ENCODE measurements at regions not wholly inside any gene's neighbourhood (a gene's known extent, or its start where the extent isn't known, plus 50 kb on each side); places are given as distances from the start of the nearest gene placed in this dataset.

- no peak for DNase-seq (ENCODE audit: low spot score)
These were observed 69.6 kb upstream of the ARMC2 start for GRCh38 chr6:108778421-108779186.

GRCh38 chr6:108779536-108780275 lies 68.5 kb upstream of the ARMC2 start:
- DNase-seq (ENCODE audit: low spot score): no peak

- no peak for DNase-seq (ENCODE audit: low spot score)
These were observed 67.4 kb upstream of the ARMC2 start for GRCh38 chr6:108780784-108781183.

GRCh38 chr6:108781419-108782100 lies 66.7 kb upstream of the ARMC2 start:
- no peak for DNase-seq (ENCODE audit: low spot score)

DNA sequence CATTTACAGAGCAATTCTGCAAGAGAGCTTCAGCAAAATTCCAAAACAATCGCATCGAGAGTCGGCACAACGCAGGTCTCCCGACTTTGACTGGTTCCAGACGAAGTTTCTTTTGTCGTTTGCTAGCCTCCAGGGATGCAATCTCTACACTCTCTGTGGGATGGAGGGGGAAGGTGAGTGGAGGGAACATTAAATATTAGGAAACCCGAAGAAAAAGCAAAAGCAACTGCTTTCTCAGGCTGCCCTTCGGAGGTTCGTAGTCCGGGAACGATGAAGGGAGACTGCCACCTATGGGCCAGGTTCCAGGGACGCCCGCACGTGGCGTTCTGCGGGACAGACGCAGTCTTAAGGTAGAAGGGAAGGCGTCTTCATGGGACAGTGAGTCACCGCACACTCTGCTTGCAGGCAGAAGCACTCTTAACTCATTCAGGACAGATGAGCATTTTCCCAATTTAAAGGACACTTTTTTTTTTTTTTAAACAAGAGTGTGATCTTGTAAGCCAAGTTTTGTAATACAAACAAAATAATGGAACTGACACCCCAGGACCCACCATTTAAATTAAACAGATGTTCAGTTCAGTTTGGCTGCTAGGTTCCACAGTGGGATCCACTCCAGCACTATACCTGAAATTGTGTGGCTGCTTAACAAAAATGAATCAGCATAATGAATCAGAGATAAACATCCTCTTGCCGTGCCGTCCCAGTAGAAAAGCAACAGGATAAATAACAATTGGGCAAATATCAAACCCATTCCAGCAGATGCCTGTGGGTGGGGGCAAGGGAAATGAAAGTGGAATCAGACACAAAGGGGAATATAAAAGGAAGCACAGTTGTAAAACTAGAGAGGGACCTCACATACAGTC lies 65.8 kb upstream of the ARMC2 start:
- peak; percentile 88 for DNase-seq (ENCODE audit: low spot score)

- DNase-seq (ENCODE audit: low spot score): no peak
These were observed 62.6 kb upstream of the ARMC2 start for GRCh38 chr6:108785653-108786052.

DNA sequence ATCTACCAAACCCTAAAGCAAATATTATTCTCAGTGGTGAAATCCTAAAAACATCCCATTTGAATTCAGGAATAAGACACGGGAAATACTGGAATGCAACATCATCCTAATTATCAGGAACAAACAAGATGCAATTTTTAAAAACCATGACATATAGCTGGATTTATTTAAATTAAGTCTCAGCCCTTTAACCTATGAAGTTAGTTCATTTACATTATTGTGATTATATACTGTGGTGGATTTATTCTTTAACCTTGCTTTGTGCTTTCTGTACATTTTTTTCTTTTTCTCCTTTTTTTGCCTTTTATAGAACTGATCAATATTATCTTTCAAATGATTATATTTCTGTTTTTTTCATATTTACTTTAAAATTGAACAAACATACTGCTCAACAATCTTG lies 59.8 kb upstream of the ARMC2 start:
- DNase-seq (ENCODE audit: low spot score): no peak

DNA sequence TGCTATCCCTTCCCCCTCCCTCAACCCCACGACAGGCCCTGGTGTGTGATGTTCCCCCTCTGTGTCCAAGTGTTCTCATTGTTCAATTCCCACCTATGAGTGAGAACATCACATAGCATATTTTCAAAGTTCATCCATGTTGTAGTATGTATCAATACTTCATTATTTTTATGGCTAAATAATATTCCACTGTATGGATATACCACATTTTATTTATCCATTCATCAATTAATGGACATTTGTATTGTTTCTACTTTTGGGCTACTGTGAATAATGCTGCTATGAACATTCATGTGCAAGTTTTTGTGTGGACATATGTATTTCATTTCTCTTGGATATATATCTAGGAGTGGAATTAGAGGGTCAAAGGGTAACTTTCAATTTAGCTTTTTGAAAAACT lies 58.7 kb upstream of the ARMC2 start:
- no peak for DNase-seq (ENCODE audit: low spot score)

DNA sequence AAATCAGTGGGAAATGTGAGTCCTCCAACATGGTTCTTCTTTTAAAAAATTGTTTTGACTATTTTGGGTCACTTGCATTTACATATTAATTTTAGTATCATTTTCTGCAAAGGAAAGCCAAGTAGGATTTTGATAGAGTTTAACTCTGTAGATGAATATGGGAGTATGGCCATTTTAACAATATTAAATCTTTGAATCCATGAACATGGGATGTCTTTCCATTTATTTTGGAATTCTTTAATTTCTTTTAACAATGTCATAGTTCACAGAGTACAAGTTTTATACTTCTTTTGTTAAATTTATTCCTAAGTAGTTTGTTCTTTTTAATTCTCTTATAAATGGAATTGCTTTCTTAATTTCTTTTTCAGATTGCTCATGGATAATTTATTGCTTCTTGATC lies 56.5 kb upstream of the ARMC2 start:
- no peak for DNase-seq (ENCODE audit: low spot score)

DNA sequence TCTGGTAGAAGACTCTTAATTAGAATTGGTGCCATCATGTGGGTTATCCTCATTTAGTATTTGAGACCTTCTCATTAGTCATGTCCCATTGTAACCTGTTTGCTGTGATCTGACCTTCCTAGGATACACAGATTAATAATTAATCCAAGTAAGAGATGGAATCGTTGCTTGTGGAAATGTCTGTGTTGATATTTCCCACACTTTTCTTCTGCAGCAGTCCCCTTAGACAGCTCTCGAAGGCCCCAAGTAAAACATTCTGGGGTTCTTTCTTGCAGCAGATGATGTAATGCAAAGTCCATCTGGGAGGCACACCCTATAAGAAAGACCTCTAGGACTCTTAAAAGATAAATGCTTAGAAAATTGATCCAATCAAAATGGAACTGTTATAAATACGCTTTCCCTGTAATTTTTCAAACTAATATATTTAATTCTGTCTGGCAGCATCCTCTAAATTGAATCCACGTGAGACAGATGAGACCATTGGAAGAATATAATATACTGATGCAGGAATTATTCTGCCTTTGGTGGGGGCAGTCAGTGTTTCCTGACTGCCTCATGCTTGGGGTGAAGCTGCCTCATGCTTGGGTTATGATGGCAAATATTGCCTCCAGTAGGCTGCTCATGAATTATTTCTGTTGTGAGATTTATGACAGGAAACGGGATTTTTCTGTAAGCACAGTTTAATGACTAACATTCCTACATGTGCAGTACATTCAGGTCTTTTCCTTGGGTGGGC lies 54.5 kb upstream of the ARMC2 start:
- no peak for DNase-seq (ENCODE audit: low spot score)

DNA sequence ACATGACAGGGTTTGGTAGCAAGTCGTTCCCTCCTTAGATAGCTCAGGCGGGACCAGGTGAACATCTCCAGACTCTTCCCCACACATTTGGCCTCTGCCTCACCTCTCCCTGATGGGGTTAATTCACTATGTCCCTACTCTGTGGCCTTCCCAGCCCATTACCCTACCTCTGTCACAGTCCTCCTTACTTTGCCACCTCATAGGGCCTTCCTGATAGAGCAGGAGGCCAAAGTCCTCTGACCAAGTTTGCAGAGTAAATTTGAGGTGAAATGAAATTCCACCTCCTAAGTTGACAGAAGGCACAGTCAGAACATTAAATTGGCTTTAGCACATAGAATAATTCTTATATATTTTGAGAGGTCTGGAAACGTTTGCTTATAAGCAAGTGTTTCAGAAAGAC lies 53.1 kb upstream of the ARMC2 start:
- DNase-seq (ENCODE audit: low spot score): no peak

DNA sequence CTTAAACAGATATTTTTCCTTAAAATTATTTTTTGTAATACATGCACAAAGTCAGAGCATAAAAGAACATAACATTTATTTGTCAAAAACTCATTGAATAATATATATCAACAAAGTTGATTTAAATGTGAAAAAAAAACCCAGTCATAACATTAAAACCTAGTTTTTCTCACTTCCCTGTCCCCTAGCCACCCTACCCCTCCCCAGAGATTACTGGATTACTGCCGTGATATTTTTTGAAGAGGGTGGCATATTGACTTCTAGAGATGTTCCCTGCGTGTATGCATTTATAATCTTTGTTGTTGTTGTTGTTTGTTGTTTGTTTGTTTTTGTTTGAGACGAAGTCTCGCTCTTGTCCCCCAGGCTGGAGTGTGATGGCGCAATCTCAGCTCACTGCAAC lies 52.4 kb upstream of the ARMC2 start:
- DNase-seq (ENCODE audit: low spot score): no peak

DNA sequence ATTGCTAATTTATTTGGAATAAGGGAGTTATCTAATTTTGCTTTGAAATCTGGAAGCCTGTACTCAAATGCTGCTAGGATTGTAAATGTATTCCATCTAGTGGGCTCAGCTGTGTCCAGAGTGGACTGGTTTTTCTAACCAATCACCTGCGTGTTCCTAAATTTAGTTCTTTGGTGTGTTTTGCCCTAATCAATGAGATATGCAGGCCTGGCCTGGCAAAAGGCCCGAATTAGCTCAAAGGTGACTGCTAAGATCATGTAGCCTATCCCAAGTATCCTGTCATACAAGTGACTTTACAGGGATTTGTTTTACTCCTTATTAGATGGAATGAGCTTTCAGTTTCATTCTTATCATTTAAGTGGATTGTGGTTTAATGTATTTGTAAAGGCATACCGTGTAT lies 51.3 kb upstream of the ARMC2 start:
- DNase-seq (ENCODE audit: low spot score): no peak

- no peak for DNase-seq (ENCODE audit: low spot score)
These were observed 50.1 kb upstream of the ARMC2 start for GRCh38 chr6:108797951-108798669.

All from Ammon's horn (tissue), 1 donor.